Right hindlimb (tissue), 1 donor: ENCODE measurements at regions not wholly inside any gene's neighbourhood (a gene's known extent, or its start where the extent isn't known, plus 50 kb on each side); places are given as distances from the start of the nearest gene placed in this dataset.
"Not testable (repeated sequence)": the region's sequence is repeated elsewhere in the genome, so short reads cannot be mapped to it uniquely, and the experiment has no call there.

Experiments used
- DNase-seq: peaks from one replicate; pipeline ENCODE4 v3.0.0-alpha.2; 2018

- peak; percentile 80 for DNase-seq
These were observed 442.6 kb downstream of the PRDM2 start for GRCh38 chr1:14142397-14143100.

- no peak for DNase-seq
These were observed 443.8 kb downstream of the PRDM2 start for GRCh38 chr1:14143777-14144176.

GRCh38 chr1:14148526-14148925, 448.5 kb downstream of the PRDM2 start:
- DNase-seq = no peak

GRCh38 chr1:14149431-14149830, 449.1 kb upstream of the KAZN start:
- no peak for DNase-seq

- DNase-seq = no peak
These were observed 441.9 kb upstream of the KAZN start for GRCh38 chr1:14156543-14156942.

- DNase-seq = no peak
These were observed 437.7 kb upstream of the KAZN start for GRCh38 chr1:14160781-14161180.

- DNase-seq = no peak
These were observed 435.2 kb upstream of the KAZN start for GRCh38 chr1:14163246-14163645.

GRCh38 chr1:14165371-14165801, 433.1 kb upstream of the KAZN start:
- no peak for DNase-seq

GRCh38 chr1:14167884-14168283, 430.6 kb upstream of the KAZN start:
- DNase-seq = no peak

GRCh38 chr1:14168326-14169063, 430.0 kb upstream of the KAZN start:
- no peak for DNase-seq

- no peak for DNase-seq
These were observed 424.9 kb upstream of the KAZN start for GRCh38 chr1:14173598-14173997.

- not testable (repeated sequence) for DNase-seq
These were observed 420.6 kb upstream of the KAZN start for GRCh38 chr1:14177866-14178265.

GRCh38 chr1:14180738-14181137, 417.7 kb upstream of the KAZN start:
- DNase-seq = no peak

GRCh38 chr1:14181191-14181795, 417.2 kb upstream of the KAZN start:
- DNase-seq = no peak

- no peak for DNase-seq
These were observed 415.6 kb upstream of the KAZN start for GRCh38 chr1:14182856-14183255.

- no peak for DNase-seq
These were observed 415.2 kb upstream of the KAZN start for GRCh38 chr1:14183329-14183728.

- DNase-seq = peak; percentile 49
These were observed 414.0 kb upstream of the KAZN start for GRCh38 chr1:14184454-14184853.

GRCh38 chr1:14189381-14189780, 409.1 kb upstream of the KAZN start:
- DNase-seq = no peak

GRCh38 chr1:14190508-14190907, 408.0 kb upstream of the KAZN start:
- DNase-seq = no peak

- no peak for DNase-seq
These were observed 404.0 kb upstream of the KAZN start for GRCh38 chr1:14194511-14194910.

- no peak for DNase-seq
These were observed 393.4 kb upstream of the KAZN start for GRCh38 chr1:14205066-14205465.

- DNase-seq = no peak
These were observed 383.3 kb upstream of the KAZN start for GRCh38 chr1:14215151-14215550.

GRCh38 chr1:14217384-14217783, 381.1 kb upstream of the KAZN start:
- DNase-seq = no peak

GRCh38 chr1:14220324-14220723, 378.2 kb upstream of the KAZN start:
- DNase-seq = no peak
